GM21529 (cell line): ENCODE measurements at regions not wholly inside any gene's neighbourhood (a gene's known extent, or its start where the extent isn't known, plus 50 kb on each side); places are given as distances from the start of the nearest gene placed in this dataset.

Experiments
- ATAC-seq: cut with Tn5 transposase; IDR thresholded peaks from one replicate; pipeline ENCODE4 v1.9.1; 2021; ENCODE audit not compliant: unreplicated experiment

GRCh38 chr9:1414711-1415131 is 364.6 kb downstream of the DMRT2 start:
- ATAC-seq, result no peak

DNA sequence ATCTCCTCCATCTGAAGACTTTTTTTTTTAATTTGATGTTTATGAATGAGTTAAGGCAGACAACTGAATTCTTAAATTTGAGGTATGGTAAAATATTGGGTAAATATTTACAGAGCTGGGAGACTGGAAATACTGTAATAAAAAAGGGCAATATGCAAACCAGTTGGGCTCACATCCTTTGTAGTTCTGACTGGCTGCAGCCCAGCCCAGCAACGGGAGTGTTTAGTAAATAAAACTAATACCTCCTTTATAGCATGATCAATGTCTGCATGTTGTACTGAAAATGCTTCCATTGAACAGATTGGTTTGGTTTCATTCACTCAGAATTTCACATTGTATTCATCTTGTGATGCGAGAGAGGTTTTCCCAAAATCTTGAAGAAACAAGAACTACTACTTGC is 365.0 kb downstream of the DMRT2 start:
- no peak for ATAC-seq

GRCh38 chr9:1416261-1416660 is 366.1 kb downstream of the DMRT2 start:
- ATAC-seq, result no peak

DNA sequence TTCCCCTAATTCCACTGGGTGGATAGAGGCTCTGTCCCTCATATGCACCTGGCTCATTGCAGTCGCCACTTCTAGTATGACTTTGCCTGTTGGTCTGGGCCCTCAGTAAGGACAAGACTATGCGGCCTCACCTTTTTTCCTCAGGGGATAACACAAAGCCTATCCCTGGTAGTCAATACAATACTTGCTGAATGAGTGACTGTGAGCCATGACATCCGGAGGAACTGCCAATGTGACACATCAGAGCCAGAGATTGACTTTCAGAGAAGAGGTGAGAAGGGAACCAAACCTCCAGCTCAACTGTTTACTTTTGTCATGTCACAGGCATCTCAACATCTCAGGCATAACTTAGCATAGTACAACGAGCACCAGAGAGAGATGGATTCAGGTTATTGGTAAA is 371.3 kb downstream of the DMRT2 start:
- ATAC-seq, result no peak

GRCh38 chr9:1427875-1428274 is 377.7 kb downstream of the DMRT2 start:
- no peak for ATAC-seq

DNA sequence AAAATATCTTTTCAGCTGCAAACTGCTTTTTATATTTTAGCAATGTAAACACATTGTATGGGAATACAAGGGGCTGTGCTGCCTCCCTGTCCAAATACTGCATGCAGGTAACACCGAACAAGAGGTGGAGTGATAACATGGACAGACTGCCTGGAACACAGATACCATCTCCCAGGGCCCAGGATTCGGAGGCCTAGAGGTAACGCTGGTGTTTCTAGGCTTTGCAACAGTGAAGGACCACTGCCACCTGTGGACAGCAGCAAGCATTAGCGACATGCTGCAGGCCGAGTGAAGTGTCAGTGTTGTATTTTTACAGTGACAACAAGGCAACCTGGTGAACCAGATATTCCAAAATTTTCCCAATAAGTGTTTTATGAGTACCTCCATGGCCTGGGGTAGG is 379.1 kb downstream of the DMRT2 start:
- ATAC-seq, result no peak

DNA sequence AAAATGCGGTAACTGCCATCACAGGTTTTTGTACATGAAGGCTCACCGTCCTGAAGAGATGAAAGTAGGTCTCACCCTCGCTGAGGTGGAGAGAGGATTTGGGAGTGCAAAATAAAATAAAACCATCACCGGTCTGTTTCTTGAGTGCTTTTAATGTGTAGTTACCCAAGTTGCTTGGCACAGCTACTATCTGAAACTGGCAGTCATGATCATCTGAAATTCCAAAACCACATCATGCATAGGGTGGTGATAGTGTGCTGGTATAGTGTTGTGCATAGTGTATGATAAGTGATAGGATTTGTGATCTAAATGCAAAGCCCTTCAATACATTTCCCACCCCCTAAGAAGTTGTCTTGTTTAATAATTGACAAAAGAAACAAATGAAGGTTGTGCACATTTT is 381.3 kb downstream of the DMRT2 start:
- no peak for ATAC-seq

GRCh38 chr9:1434052-1434767 is 384.1 kb downstream of the DMRT2 start:
- no peak for ATAC-seq

GRCh38 chr9:1434811-1435210 is 384.7 kb downstream of the DMRT2 start:
- ATAC-seq, result no peak

DNA sequence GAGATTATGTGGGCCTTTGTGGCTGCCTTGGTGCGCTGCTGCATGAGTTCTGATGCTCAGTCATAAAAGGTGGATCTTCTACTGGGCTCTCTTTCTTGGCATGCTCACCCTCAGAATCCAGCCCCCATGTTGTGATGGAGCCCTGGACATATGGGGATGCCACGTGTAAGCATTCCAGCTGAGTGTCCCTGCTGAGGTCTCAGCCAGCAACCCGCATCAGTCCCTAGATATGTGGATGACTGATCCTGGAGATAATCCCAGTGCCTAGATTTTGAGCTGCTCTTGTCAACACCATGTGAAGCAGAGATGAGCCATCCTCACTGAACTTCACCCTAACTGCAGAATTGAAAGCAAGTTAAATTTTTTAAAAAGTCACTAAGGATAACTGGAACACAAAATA is 390.1 kb downstream of the DMRT2 start:
- no peak for ATAC-seq

- no peak for ATAC-seq
These were observed 391.9 kb downstream of the DMRT2 start for GRCh38 chr9:1442105-1442504.

DNA sequence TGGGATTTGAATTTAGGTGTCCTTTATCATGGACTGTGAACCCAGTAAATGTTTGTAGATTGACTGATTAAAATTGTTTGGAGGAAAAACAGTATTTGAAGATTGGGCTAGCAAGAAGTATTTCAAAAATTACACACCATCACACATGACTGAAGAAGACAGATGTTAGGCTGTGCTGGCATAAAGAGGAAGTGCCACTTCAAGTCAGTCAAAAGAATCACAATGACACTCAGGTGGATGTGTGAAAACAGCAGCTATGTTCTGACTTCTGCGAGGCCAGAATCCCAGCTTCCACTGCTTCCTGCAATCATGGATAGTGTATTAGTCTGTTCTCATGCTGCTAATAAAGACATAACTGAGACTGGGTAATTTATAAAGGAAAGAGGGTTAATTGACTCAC is 393.3 kb downstream of the DMRT2 start:
- no peak for ATAC-seq

- no peak for ATAC-seq
These were observed 396.5 kb downstream of the DMRT2 start for GRCh38 chr9:1446671-1447070.

DNA sequence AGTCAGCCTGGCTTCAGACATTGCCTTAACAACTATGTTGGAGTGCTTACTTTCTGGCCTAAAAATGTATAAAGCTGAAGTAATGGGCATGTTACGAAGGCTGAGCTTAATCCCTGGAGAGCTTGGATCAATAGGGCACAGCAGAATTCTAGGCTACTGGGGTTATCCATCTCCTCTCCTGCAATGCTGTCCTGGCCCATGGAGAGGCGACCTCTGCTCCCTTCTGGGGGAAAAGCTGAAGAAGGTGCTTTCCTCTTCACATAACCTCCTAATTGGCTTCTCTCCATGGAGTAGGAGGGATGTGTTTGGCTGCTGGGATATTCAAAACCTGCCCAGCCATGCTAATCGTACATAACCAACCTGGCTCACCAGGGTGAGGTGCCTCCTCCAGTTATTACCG is 403.5 kb downstream of the DMRT2 start:
- ATAC-seq, result no peak

DNA sequence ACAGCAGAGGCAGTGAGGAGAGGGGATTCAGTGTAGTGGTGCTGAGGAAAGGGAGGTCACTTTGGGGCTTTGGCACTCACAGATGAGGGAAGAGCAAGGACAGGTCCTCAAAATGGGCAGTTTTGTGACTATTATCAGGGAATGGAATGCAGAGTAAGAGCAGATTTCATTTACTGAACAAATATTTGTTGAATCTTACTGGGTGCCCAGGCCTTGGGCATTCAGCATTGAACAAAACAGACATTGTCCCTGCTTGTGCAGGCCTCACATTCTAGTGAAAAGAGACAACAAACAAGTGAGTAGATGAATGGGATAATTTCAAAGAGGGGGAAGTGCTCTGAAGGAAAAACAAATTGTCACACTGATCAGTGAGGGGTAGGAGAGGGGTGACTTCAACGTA is 404.1 kb downstream of the DMRT2 start:
- no peak for ATAC-seq

DNA sequence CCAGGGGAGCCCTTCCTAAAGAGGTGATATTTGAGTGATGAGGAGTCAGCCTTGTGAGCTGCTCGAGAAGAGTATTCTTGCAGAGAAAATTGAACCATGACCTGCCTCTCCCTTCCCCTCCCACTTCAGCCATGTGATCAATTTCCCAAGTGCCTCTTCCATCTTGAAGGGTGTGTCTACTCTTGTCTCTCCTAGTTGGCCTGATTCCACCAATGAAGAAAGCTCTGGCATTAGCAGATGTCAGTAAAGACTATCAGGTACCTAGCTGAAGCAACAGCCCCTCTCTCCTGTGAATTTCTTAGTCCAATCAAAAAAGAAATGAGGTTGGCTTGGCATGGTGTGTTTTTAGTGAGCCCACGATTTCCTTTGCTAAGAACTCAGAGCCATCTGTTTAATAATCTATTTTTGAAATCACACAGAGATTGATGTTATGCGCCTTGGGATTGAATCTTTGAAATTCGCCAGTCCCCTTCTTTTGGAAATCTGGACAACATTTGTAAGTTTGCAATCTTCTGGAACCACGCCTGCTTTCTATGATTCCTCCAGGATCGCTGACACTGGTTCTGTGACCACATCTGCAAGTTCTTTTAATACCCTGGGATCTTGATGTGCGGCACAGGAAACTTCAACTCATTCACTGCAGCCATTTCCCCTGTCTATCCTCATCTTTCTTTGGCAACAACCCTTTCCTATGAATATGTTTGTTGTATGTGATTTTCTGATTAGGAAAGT is 404.6 kb downstream of the DMRT2 start:
- ATAC-seq, result no peak

- ATAC-seq, result no peak
These were observed 405.6 kb downstream of the DMRT2 start for GRCh38 chr9:1455766-1456165.

- ATAC-seq, result no peak
These were observed 406.3 kb downstream of the DMRT2 start for GRCh38 chr9:1456301-1457024.

DNA sequence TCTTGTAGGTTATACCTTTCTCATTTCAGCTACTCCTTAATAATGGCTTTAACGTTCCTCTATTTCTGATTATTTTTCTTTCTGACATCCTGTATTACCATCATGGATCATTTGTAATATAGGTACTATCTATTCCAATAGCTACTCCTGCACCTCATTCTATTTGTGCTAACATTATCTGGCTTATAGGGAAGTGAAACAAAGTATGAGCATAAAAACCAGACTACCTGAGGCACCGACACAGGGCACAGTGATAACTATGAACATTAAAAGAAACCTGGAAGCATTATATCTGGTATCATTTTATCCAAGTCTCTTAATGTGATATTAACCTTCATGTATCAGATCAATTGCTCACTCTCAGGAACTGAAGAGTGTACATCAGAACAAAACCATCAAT is 407.3 kb downstream of the DMRT2 start:
- ATAC-seq, result no peak

GRCh38 chr9:1458503-1458902 is 408.3 kb downstream of the DMRT2 start:
- no peak for ATAC-seq

- peak; percentile 78 for ATAC-seq
These were observed 410.1 kb downstream of the DMRT2 start for GRCh38 chr9:1460143-1460769.

DNA sequence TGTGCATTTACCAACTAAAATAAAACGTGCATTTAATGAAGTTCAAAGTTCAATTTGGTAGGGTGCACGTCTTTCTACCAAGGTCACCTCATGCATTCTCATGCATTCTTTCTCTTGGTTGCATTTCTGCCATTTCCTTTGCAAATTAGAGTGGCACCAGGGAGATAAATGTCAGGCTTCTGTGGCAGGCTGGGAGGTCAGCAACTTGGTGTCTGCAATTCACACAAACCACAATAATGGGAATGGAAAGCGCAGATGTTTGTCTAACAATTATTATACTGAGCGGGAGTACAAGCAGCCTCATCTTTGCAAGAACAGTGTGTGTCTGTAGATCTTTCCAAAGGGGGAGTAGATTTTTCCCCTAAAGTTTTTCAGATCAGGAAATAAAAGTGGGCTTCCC is 411.7 kb downstream of the DMRT2 start:
- ATAC-seq, result no peak
